ENCODE measurements at regions not wholly inside any gene's neighbourhood (a gene's known extent, or its start where the extent isn't known, plus 50 kb on each side); places are given as distances from the start of the nearest gene placed in this dataset.

GRCh38 chr15:70361891-70362290 lies 264.2 kb upstream of the TLE3 start:
- TF ChIP-seq CTCF (IDR thresholded peaks at IDR 0.05) (no peak), POLR2A (IDR thresholded peaks at IDR 0.05) (no peak)
